HG03521 (cell line): ENCODE measurements at regions not wholly inside any gene's neighbourhood (a gene's known extent, or its start where the extent isn't known, plus 50 kb on each side); places are given as distances from the start of the nearest gene placed in this dataset.
"Not testable (repeated sequence)": the region's sequence is repeated elsewhere in the genome, so short reads cannot be mapped to it uniquely, and the experiment has no call there.

ENCODE experiments used
- ATAC-seq: cut with Tn5 transposase; IDR thresholded peaks from one replicate; pipeline ENCODE4 v1.9.1; 2021; ENCODE audit warnings: mild to moderate bottlenecking, moderate library complexity; ENCODE audit not compliant: unreplicated experiment

- ATAC-seq = no peak
Measured at GRCh38 chr18:70416496-70416895, 127.7 kb downstream of the SOCS6 start.

GRCh38 chr18:70415823-70416488 lies 127.1 kb downstream of the SOCS6 start:
- no peak for ATAC-seq

GRCh38 chr18:70414315-70414900 lies 125.6 kb downstream of the SOCS6 start:
- no peak for ATAC-seq

GRCh38 chr18:70413455-70413854 lies 124.6 kb downstream of the SOCS6 start:
- no peak for ATAC-seq

GRCh38 chr18:70411876-70412435 lies 123.1 kb downstream of the SOCS6 start:
- no peak for ATAC-seq

GRCh38 chr18:70411307-70411706 lies 122.5 kb downstream of the SOCS6 start:
- no peak for ATAC-seq

- no peak for ATAC-seq
Measured at GRCh38 chr18:70405052-70405451, 116.2 kb downstream of the SOCS6 start.

GRCh38 chr18:70400476-70400875 lies 111.6 kb downstream of the SOCS6 start:
- no peak for ATAC-seq

- no peak for ATAC-seq
Measured at GRCh38 chr18:70398076-70398475, 109.2 kb downstream of the SOCS6 start.

GRCh38 chr18:70397259-70397925 lies 108.5 kb downstream of the SOCS6 start:
- ATAC-seq = no peak

GRCh38 chr18:70395771-70396170 lies 106.9 kb downstream of the SOCS6 start:
- ATAC-seq = not testable (repeated sequence)

- no peak for ATAC-seq
Measured at GRCh38 chr18:70394672-70395071, 105.8 kb downstream of the SOCS6 start.

- no peak for ATAC-seq
Measured at GRCh38 chr18:70390371-70391090, 101.7 kb downstream of the SOCS6 start.

GRCh38 chr18:70389036-70389435 lies 100.2 kb downstream of the SOCS6 start:
- ATAC-seq = not testable (repeated sequence)

GRCh38 chr18:70387027-70387426 lies 98.2 kb downstream of the SOCS6 start:
- no peak for ATAC-seq

GRCh38 chr18:70386582-70386981 lies 97.7 kb downstream of the SOCS6 start:
- ATAC-seq = no peak

GRCh38 chr18:70385474-70385873 lies 96.6 kb downstream of the SOCS6 start:
- no peak for ATAC-seq

GRCh38 chr18:70384181-70384790 lies 95.4 kb downstream of the SOCS6 start:
- ATAC-seq = no peak

- no peak for ATAC-seq
Measured at GRCh38 chr18:70382992-70383717, 94.3 kb downstream of the SOCS6 start.

GRCh38 chr18:70382017-70382416 lies 93.2 kb downstream of the SOCS6 start:
- no peak for ATAC-seq
